Esophagus muscularis mucosa (tissue), 3 donors: ENCODE measurements at regions not wholly inside any gene's neighbourhood (a gene's known extent, or its start where the extent isn't known, plus 50 kb on each side); places are given as distances from the start of the nearest gene placed in this dataset.

Experiments
- EP300 ChIP-seq: sonication (generic); formaldehyde crosslinking; IDR thresholded peaks from one replicate; pipeline ENCODE4 v1.6.1; 2017; ENCODE audit warnings: antibody characterized with exemption
- TF ChIP-seq, protein P1 (sequence below), 3 experiments: fragments of 200-600 bp in 2 of 3; fragments of 450-650 bp in 1 of 3; sonication (generic) in 2 of 3; IDR thresholded peaks; one replicate each; pipeline ENCODE4 v1.5.1; 2017 to 2019; ENCODE audit warnings: antibody characterized with exemption in 3 of 3, mild to moderate bottlenecking in 2 of 3, moderate library complexity in 1 of 3

DNA sequence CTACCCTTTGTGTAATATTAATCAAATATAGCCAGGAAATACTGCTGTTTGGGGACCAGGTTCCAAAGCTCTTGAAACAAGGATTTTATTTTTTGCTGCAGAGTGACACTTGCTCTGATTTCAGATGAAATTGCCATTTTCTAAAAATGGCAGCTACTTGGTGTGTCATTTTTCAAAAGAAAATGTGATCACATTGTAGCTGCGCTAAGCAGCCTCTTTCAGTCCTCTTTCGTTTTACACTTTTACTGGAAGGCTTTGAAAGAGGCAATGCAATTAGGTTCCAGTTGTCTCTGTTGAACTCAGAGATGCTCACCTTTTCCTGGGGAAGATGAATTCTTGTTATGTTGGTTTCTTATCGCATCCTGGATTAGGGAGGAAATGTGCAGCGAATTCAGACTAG is 85.1 kb downstream of the CT47B1 start:
- TF ChIP-seq, protein P1, sequence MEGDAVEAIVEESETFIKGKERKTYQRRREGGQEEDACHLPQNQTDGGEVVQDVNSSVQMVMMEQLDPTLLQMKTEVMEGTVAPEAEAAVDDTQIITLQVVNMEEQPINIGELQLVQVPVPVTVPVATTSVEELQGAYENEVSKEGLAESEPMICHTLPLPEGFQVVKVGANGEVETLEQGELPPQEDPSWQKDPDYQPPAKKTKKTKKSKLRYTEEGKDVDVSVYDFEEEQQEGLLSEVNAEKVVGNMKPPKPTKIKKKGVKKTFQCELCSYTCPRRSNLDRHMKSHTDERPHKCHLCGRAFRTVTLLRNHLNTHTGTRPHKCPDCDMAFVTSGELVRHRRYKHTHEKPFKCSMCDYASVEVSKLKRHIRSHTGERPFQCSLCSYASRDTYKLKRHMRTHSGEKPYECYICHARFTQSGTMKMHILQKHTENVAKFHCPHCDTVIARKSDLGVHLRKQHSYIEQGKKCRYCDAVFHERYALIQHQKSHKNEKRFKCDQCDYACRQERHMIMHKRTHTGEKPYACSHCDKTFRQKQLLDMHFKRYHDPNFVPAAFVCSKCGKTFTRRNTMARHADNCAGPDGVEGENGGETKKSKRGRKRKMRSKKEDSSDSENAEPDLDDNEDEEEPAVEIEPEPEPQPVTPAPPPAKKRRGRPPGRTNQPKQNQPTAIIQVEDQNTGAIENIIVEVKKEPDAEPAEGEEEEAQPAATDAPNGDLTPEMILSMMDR (IDR thresholded peaks at IDR 0.05): no peak
- no peak for TF ChIP-seq EP300
